Tibial artery (tissue), 4 donors: ENCODE measurements at regions not wholly inside any gene's neighbourhood (a gene's known extent, or its start where the extent isn't known, plus 50 kb on each side); places are given as distances from the start of the nearest gene placed in this dataset.
A peak's percentile ranks its signal among the peaks of the same experiment; 100 is the strongest.

Experiments used
- DNase-seq, 2 donors: peaks; one replicate each; pipeline ENCODE4 v3.0.0-alpha.2; 2019
- H3K27ac ChIP-seq, 2 donors: fragments of 200-600 bp; sonication (generic) in 1 of 2; 1 replicate in 1 of 2; 2 replicates in 1 of 2; pipeline ENCODE4 v1.5.1; 2018 to 2019; ENCODE audit warnings: mild to moderate bottlenecking in 1 of 2
- H3K27me3 ChIP-seq, 2 donors: fragments of 200-600 bp; sonication (generic) in 1 of 2; one replicate each; pipeline versions ENCODE4 v1.5.1 to v1.6.0; 2016 to 2019
- H3K36me3 ChIP-seq, 3 donors: fragments of 200-600 bp; sonication (generic) in 2 of 3; one replicate each; pipeline ENCODE4 v1.5.1; 2016 to 2019; ENCODE audit warnings: mild to moderate bottlenecking in 2 of 3
- H3K4me1 ChIP-seq, 4 donors: fragments of 200-600 bp; sonication (generic) in 2 of 4; 1 replicate in 3 of 4; 2 replicates in 1 of 4; pipeline ENCODE4 v1.5.1; 2016 to 2019
- H3K4me3 ChIP-seq, 2 donors: fragments of 200-600 bp; sonication (generic) in 1 of 2; 1 replicate in 1 of 2; 2 replicates in 1 of 2; pipeline ENCODE4 v1.5.1; 2018 to 2019; ENCODE audit warnings: mild to moderate bottlenecking in 2 of 2
- H3K9me3 ChIP-seq, 3 donors: fragments of 200-600 bp; sonication (generic) in 1 of 3; one replicate each; pipeline ENCODE4 v1.5.1; 2016 to 2019
- intact Hi-C: fragments of 100-400 bp; cut with DNase I; formaldehyde crosslinking; loops from one replicate; pipeline ENCODE4 v1.15.0; 2023; ENCODE audit warnings: low total_unique reads
- TF ChIP-seq, protein P1 (sequence below), 2 experiments: fragments of 200-600 bp in 1 of 2; fragments of 450-650 bp in 1 of 2; IDR thresholded peaks; one replicate each; pipeline ENCODE4 v1.5.1; 2017 to 2019; ENCODE audit warnings: antibody characterized with exemption in 2 of 2, mild to moderate bottlenecking in 1 of 2, moderate library complexity in 1 of 2

DNA sequence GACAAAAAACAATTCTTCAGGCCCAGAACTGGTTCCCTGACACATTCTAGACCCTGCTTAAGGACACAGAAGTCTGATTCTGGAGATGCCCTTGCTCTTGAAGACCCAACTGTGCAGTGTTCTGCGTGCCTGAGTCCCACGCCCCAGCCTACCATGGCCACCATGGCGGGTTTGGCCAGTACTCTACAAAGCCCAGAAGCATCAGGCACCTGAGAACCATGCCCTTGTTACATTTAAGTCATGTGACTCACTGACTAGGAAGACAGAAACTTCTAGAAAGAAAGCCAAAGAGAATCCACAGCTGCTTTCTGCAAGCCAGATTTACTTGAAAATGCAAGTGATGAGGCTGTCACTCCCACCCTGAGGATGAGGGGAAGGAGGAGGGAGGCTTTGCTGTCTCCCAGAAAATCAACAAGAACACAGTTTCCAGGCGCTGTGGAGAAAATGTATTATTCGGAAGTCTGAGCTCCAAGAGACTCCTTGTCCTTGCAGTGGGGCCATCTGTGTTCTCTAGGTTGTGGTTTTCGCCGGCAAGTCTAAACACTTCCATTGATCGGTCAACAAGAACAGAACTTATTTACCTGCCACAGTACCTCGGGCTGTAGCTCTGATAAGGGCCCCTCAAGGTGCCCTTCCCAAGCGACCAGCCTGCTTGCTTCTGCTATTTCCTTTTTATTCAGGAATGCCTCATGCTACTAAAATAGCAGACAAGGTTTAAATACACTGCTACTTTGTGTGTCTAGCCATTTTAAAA, 81.3 kb upstream of the DMRT1 start:
- TF ChIP-seq, protein P1, sequence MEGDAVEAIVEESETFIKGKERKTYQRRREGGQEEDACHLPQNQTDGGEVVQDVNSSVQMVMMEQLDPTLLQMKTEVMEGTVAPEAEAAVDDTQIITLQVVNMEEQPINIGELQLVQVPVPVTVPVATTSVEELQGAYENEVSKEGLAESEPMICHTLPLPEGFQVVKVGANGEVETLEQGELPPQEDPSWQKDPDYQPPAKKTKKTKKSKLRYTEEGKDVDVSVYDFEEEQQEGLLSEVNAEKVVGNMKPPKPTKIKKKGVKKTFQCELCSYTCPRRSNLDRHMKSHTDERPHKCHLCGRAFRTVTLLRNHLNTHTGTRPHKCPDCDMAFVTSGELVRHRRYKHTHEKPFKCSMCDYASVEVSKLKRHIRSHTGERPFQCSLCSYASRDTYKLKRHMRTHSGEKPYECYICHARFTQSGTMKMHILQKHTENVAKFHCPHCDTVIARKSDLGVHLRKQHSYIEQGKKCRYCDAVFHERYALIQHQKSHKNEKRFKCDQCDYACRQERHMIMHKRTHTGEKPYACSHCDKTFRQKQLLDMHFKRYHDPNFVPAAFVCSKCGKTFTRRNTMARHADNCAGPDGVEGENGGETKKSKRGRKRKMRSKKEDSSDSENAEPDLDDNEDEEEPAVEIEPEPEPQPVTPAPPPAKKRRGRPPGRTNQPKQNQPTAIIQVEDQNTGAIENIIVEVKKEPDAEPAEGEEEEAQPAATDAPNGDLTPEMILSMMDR (IDR thresholded peaks at IDR 0.05): no peak
- Histone ChIP-seq H3K4me1 (peaks cover 0 to 26% (median 12%) of the 10 kb centered on the region in 4 donors), H3K36me3 (no peaks in the 10 kb centered on the region), H3K9me3 (no peaks in the 10 kb centered on the region), H3K4me3 (no peak overlapping the region), H3K27ac (peak overlapping the region; percentile 49 to 59), H3K27me3 (no peaks in the 10 kb centered on the region)
- intact Hi-C loops: loop anchor here (5.0 to 10.0 kb wide), 2 partner anchors 148 to 255 kb away; partner anchors contain the start of gene KANK1
- DNase-seq: no peak

DNA sequence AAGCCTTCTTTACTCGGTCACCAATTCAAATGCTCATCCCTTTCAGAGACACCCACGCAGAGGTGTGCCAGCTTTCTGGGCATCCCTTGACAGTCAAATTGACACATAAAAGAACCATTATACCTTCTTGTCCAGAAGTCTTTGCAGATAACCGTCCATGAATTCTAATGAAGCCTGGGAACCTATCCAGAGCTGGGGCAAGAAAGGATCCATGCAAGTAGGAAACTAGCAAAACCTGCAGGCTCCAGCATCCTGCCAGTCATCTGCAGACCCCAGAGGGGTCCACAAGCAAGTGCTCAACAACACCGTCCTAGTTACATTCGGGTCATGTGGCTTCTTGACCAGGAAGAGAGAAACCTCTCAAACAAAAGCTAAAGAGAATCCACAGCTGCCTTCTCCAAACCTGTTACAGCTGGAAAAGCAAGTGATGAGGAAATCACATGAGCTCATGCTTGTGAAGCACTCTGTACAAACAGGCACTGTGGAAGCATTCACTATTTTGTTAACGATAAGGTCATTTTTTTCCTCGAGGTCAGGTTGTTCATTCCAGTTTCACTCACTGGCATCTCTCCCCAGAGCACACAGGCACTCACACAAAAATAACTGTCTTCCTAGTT, 80.2 kb upstream of the DMRT1 start:
- H3K36me3 ChIP-seq: no peaks in the 10 kb centered on the region
- peaks cover 0 to 16% (median 6%) of the 10 kb centered on the region in 4 donors for H3K4me1 ChIP-seq
- no peaks in the 10 kb centered on the region for H3K9me3 ChIP-seq
- intact Hi-C loops: loop anchor here (5.0 to 10.0 kb wide), 2 partner anchors 149 to 256 kb away; partner anchors contain the start of gene KANK1
- peak overlapping the region; percentile 49 to 59 for H3K27ac ChIP-seq
- TF ChIP-seq, protein P1 (IDR thresholded peaks at IDR 0.05): no peak
- no peak for DNase-seq
- no peak overlapping the region for H3K4me3 ChIP-seq
- no peaks in the 10 kb centered on the region for H3K27me3 ChIP-seq

DNA sequence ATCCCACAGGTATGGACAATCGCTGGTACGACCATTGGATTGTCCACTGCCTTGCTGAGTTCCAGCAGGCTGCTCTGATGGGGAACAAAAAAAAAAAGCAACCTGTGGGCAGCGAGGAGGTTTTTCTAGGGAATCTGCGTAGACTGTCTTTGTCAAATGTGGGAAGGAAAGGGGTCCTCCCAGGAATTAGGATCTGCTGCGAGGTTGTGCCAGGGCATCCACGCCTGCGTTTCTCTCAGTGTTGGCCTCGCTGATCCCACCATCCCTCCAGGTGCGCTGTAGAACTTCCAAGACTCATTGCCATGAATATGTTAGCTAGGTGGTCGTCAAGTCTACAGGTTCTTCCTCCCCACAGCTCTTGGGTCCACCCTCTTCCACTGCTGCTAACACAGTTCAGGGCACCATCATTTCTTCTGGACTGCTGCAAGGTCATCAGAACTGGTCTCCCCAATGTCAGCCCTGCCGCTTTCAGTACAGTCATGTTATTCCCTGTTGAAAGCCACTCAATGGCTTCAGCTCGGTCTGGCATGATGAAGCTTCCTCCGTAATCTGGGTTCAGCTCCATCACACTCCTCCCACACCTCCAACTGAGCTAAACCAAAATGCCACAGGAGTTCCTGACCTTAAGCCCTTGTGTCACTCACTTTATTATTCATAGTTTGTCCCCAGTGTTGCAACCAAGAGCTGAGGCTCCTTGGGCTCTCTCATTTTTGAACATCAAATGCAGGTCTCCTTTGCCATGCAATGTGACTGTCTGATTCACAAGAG, 79.5 kb upstream of the DMRT1 start:
- Histone ChIP-seq H3K9me3 (no peaks in the 10 kb centered on the region), H3K4me1 (peaks cover 0 to 16% (median 6%) of the 10 kb centered on the region in 4 donors), H3K36me3 (no peaks in the 10 kb centered on the region), H3K27ac (peak overlapping the region; percentile 49 to 59), H3K4me3 (no peak overlapping the region), H3K27me3 (no peaks in the 10 kb centered on the region)
- TF ChIP-seq, protein P1 (IDR thresholded peaks at IDR 0.05): no peak
- intact Hi-C loops: loop anchor here (5.0 to 10.0 kb wide), 2 partner anchors 150 to 257 kb away; partner anchors contain the start of gene KANK1
- DNase-seq: no peak

DNA sequence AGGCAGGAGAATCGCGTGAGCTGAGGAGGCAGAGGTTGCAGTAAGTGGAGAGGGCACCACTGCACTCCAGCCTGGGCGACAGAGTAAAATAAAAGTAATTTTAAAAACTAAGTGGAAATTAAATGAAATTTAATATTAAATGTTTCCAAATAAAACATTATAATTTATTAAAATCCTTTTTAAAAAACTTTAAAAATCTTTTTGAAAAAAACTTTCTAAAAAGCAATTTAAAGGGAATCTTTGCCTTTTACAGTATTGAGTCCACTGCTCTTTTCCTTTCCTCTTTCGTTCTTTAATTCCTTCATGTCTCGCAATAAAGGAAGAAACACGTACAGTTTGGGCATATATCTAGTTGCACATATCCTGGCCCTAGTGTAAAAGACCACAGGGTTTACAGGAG, 77.8 kb upstream of the DMRT1 start:
- H3K9me3 ChIP-seq: no peaks in the 10 kb centered on the region
- peak overlapping the region in 1 of 2 donors; percentile 23 for H3K4me3 ChIP-seq
- no peak overlapping the region for H3K27ac ChIP-seq
- peaks cover 0 to 16% (median 6%) of the 10 kb centered on the region in 4 donors for H3K4me1 ChIP-seq
- intact Hi-C loops: loop anchor here (5.0 to 10.0 kb wide), 2 partner anchors 151 to 259 kb away; partner anchors contain the start of gene KANK1
- DNase-seq: no peak
- H3K27me3 ChIP-seq: no peaks in the 10 kb centered on the region
- TF ChIP-seq, protein P1 (IDR thresholded peaks at IDR 0.05): no peak
- no peaks in the 10 kb centered on the region for H3K36me3 ChIP-seq

DNA sequence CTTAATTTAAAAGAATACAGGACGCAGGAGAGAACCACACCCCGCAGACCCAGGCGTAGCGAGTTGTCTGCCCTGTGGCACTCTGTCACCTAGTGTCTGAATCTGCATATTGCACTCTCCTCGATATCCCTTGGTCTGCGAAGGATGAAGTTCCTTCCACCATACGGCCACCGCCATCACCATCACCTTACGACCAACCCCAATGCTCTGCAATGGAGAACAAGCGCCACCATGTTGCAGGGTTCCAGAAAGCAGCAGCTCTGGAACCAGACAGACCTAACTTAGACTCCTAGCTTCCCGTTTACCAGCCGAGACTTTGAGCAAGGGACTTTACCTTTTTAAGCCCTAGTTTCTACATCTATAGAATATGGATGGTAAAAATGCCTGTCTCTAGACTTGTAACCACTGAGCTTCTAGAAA, 77.4 kb upstream of the DMRT1 start:
- Histone ChIP-seq H3K4me1 (peaks cover 0 to 16% (median 6%) of the 10 kb centered on the region in 4 donors), H3K36me3 (no peaks in the 10 kb centered on the region), H3K9me3 (no peaks in the 10 kb centered on the region), H3K27me3 (no peaks in the 10 kb centered on the region), H3K4me3 (peak overlapping the region in 1 of 2 donors; percentile 23), H3K27ac (no peak overlapping the region)
- peak; percentile 60 to 77 for DNase-seq
- TF ChIP-seq, protein P1 (IDR thresholded peaks at IDR 0.05): peak; percentile 90
- intact Hi-C loops: loop anchor here (5.0 to 10.0 kb wide), 2 partner anchors 152 to 259 kb away; partner anchors contain the start of gene KANK1
